ENCODE measurements at regions not wholly inside any gene's neighbourhood (a gene's known extent, or its start where the extent isn't known, plus 50 kb on each side); places are given as distances from the start of the nearest gene placed in this dataset.

GRCh38 chr3:109902549-109902948 lies 565.2 kb upstream of the DPPA4 start:
- DNase-seq (ENCODE audit: low read depth, low spot score), result no peak

- no peak for DNase-seq (ENCODE audit: low read depth, low spot score)
Observed at GRCh38 chr3:109903100-109903499, 565.8 kb upstream of the DPPA4 start.

- no peak for DNase-seq (ENCODE audit: low read depth, low spot score)
Observed at GRCh38 chr3:109910772-109911171, 573.4 kb upstream of the DPPA4 start.

GRCh38 chr3:109918740-109919139 lies 581.4 kb upstream of the DPPA4 start:
- no peak for DNase-seq (ENCODE audit: low read depth, low spot score)

- DNase-seq (ENCODE audit: low read depth, low spot score), result no peak
Observed at GRCh38 chr3:109920749-109921148, 583.4 kb upstream of the DPPA4 start.

GRCh38 chr3:109921509-109921908 lies 584.2 kb upstream of the DPPA4 start:
- DNase-seq (ENCODE audit: low read depth, low spot score), result no peak

- no peak for DNase-seq (ENCODE audit: low read depth, low spot score)
Observed at GRCh38 chr3:109922856-109923255, 585.5 kb upstream of the DPPA4 start.

- DNase-seq (ENCODE audit: low read depth, low spot score), result no peak
Observed at GRCh38 chr3:109923431-109923830, 586.1 kb upstream of the DPPA4 start.

- DNase-seq (ENCODE audit: low read depth, low spot score), result no peak
Observed at GRCh38 chr3:109924196-109924595, 586.9 kb upstream of the DPPA4 start.

- DNase-seq (ENCODE audit: low read depth, low spot score), result no peak
Observed at GRCh38 chr3:109926376-109926775, 589.0 kb upstream of the DPPA4 start.

GRCh38 chr3:109927161-109927560 lies 589.8 kb upstream of the DPPA4 start:
- DNase-seq (ENCODE audit: low read depth, low spot score), result no peak

GRCh38 chr3:109927726-109928125 lies 590.4 kb upstream of the DPPA4 start:
- DNase-seq (ENCODE audit: low read depth, low spot score), result no peak

- no peak for DNase-seq (ENCODE audit: low read depth, low spot score)
Observed at GRCh38 chr3:109930582-109930981, 593.2 kb upstream of the DPPA4 start.

- DNase-seq (ENCODE audit: low read depth, low spot score), result no peak
Observed at GRCh38 chr3:109933576-109933975, 596.2 kb upstream of the DPPA4 start.

GRCh38 chr3:109939817-109940216 lies 602.5 kb upstream of the DPPA4 start:
- no peak for DNase-seq (ENCODE audit: low read depth, low spot score)

GRCh38 chr3:109943181-109943580 lies 605.8 kb upstream of the DPPA4 start:
- no peak for DNase-seq (ENCODE audit: low read depth, low spot score)

GRCh38 chr3:109944836-109945235 lies 607.5 kb upstream of the DPPA4 start:
- DNase-seq (ENCODE audit: low read depth, low spot score), result no peak

- no peak for DNase-seq (ENCODE audit: low read depth, low spot score)
Observed at GRCh38 chr3:109952924-109953323, 615.6 kb upstream of the DPPA4 start.

- no peak for DNase-seq (ENCODE audit: low read depth, low spot score)
Observed at GRCh38 chr3:109963831-109964230, 626.5 kb upstream of the DPPA4 start.

GRCh38 chr3:109973733-109974132 lies 636.4 kb upstream of the DPPA4 start:
- no peak for DNase-seq (ENCODE audit: low read depth, low spot score)

- DNase-seq (ENCODE audit: low read depth, low spot score), result no peak
Observed at GRCh38 chr3:109977897-109978296, 640.6 kb upstream of the DPPA4 start.

GRCh38 chr3:109982201-109982600 lies 644.9 kb upstream of the DPPA4 start:
- no peak for DNase-seq (ENCODE audit: low read depth, low spot score)

GRCh38 chr3:109984976-109985375 lies 647.6 kb upstream of the DPPA4 start:
- DNase-seq (ENCODE audit: low read depth, low spot score), result no peak

GRCh38 chr3:109985943-109986555 lies 648.7 kb upstream of the DPPA4 start:
- no peak for DNase-seq (ENCODE audit: low read depth, low spot score)
